ENCODE measurements at regions not wholly inside any gene's neighbourhood (a gene's known extent, or its start where the extent isn't known, plus 50 kb on each side); places are given as distances from the start of the nearest gene placed in this dataset.

GRCh38 chr4:178463747-178464146 lies 1021.5 kb upstream of the AGA start:
- no peak overlapping the region for H3K27ac ChIP-seq (ENCODE audit: low read depth, low read length)
- H3K36me3 ChIP-seq (ENCODE audit: control insufficient read depth in 3 of 3, insufficient read depth in 3 of 3, low read length in 3 of 3) = no peaks in the 10 kb centered on the region
- no peak overlapping the region for H3K4me3 ChIP-seq (ENCODE audit: low read length in 3 of 3)
- H3K9me3 ChIP-seq (ENCODE audit: control insufficient read depth in 3 of 3, low read length in 3 of 3) = no peaks in the 10 kb centered on the region
- no peaks in the 10 kb centered on the region for H3K27me3 ChIP-seq (ENCODE audit: control insufficient read depth in 3 of 3, insufficient read depth in 3 of 3, low read length in 3 of 3)
- H3K9ac ChIP-seq (ENCODE audit: low read depth in 1 of 3, low read length in 3 of 3) = no peak overlapping the region
- H3K4me1 ChIP-seq (ENCODE audit: control insufficient read depth in 3 of 3, insufficient read depth in 3 of 3, low read length in 3 of 3) = no peaks in the 10 kb centered on the region

GRCh38 chr4:178470996-178471784 lies 1029.0 kb upstream of the AGA start:
- H3K27ac ChIP-seq (ENCODE audit: low read depth, low read length) = no peak overlapping the region
- H3K9ac ChIP-seq (ENCODE audit: low read depth in 1 of 3, low read length in 3 of 3) = no peak overlapping the region
- no peak overlapping the region for H3K4me3 ChIP-seq (ENCODE audit: low read length in 3 of 3)
- no peaks in the 10 kb centered on the region for H3K4me1 ChIP-seq (ENCODE audit: control insufficient read depth in 3 of 3, insufficient read depth in 3 of 3, low read length in 3 of 3)
- H3K36me3 ChIP-seq (ENCODE audit: control insufficient read depth in 3 of 3, insufficient read depth in 3 of 3, low read length in 3 of 3) = no peaks in the 10 kb centered on the region
- H3K9me3 ChIP-seq (ENCODE audit: control insufficient read depth in 3 of 3, low read length in 3 of 3) = no peaks in the 10 kb centered on the region
- H3K27me3 ChIP-seq (ENCODE audit: control insufficient read depth in 3 of 3, insufficient read depth in 3 of 3, low read length in 3 of 3) = no peaks in the 10 kb centered on the region

DNA sequence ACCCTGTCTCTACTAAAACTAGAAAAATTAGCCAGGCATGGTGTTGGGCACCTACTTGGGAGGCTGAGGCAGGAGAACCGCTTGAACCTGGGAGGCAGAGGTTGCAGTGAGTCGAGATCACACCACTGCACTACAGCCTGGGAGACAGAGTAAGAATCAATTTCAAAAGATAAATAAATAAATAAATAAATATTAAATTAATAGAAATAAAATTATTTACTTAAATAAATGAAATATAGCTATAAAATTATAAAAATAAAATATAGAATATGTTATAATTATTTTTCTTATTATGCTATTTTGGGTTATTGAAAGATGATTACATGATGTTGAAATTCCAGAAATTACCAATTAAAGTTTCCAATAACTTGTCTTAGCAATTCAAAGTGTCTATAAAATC lies 1029.8 kb upstream of the AGA start:
- Histone ChIP-seq H3K4me1 (ENCODE audit: control insufficient read depth in 3 of 3, insufficient read depth in 3 of 3, low read length in 3 of 3) (no peaks in the 10 kb centered on the region), H3K4me3 (ENCODE audit: low read length in 3 of 3) (no peak overlapping the region), H3K9me3 (ENCODE audit: control insufficient read depth in 3 of 3, low read length in 3 of 3) (no peaks in the 10 kb centered on the region), H3K36me3 (ENCODE audit: control insufficient read depth in 3 of 3, insufficient read depth in 3 of 3, low read length in 3 of 3) (no peaks in the 10 kb centered on the region), H3K27ac (ENCODE audit: low read depth, low read length) (no peak overlapping the region), H3K27me3 (ENCODE audit: control insufficient read depth in 3 of 3, insufficient read depth in 3 of 3, low read length in 3 of 3) (no peaks in the 10 kb centered on the region), H3K9ac (ENCODE audit: low read depth in 1 of 3, low read length in 3 of 3) (no peak overlapping the region)

DNA sequence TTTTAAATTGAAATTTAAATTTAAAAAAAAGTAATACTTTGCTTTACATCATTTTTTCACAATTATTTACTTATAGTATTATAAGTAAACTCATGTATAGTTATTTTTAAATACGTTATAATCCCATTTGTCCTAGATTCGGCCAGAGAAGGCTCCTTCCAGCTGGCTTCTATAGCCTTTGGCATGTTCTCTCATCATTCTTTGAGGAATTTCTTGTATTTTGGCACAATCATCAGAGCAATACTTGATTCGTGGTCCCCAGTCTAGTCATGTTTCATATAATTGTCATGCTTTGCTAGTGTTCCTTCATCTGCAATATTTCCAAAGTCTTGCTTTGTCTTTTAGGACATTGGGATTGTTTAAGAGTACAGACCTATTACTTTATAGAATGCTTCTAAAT lies 1037.9 kb upstream of the AGA start:
- H3K4me3 ChIP-seq (ENCODE audit: low read length in 3 of 3) = no peak overlapping the region
- H3K9me3 ChIP-seq (ENCODE audit: control insufficient read depth in 3 of 3, low read length in 3 of 3) = no peaks in the 10 kb centered on the region
- no peaks in the 10 kb centered on the region for H3K4me1 ChIP-seq (ENCODE audit: control insufficient read depth in 3 of 3, insufficient read depth in 3 of 3, low read length in 3 of 3)
- H3K9ac ChIP-seq (ENCODE audit: low read depth in 1 of 3, low read length in 3 of 3) = no peak overlapping the region
- H3K36me3 ChIP-seq (ENCODE audit: control insufficient read depth in 3 of 3, insufficient read depth in 3 of 3, low read length in 3 of 3) = no peaks in the 10 kb centered on the region
- no peaks in the 10 kb centered on the region for H3K27me3 ChIP-seq (ENCODE audit: control insufficient read depth in 3 of 3, insufficient read depth in 3 of 3, low read length in 3 of 3)
- H3K27ac ChIP-seq (ENCODE audit: low read depth, low read length) = no peak overlapping the region

- Histone ChIP-seq H3K27me3 (ENCODE audit: control insufficient read depth in 3 of 3, insufficient read depth in 3 of 3, low read length in 3 of 3) (no peaks in the 10 kb centered on the region), H3K4me3 (ENCODE audit: low read length in 3 of 3) (no peak overlapping the region), H3K9ac (ENCODE audit: low read depth in 1 of 3, low read length in 3 of 3) (no peak overlapping the region)
Observed at GRCh38 chr4:178480881-178481280, 1038.6 kb upstream of the AGA start.

DNA sequence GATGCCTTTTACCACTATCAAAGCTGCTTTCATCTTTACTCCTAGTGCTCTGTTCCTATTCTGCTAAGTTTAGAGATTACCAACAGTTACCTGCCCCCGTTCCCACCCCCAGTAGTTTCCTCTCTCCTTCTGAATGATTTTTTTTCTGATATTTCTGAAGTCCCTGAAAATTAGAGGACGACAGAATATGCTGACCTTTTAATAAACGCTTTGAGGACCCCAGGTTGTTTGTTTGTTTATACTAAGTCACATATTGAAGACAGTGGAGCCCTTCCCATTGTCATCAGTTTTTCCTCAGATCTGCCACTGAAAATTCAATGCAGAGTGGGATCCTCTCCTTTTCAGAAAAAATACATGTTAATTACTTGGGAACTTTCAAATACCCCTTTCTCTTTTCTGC lies 1039.3 kb upstream of the AGA start:
- Histone ChIP-seq H3K27me3 (ENCODE audit: control insufficient read depth in 3 of 3, insufficient read depth in 3 of 3, low read length in 3 of 3) (no peaks in the 10 kb centered on the region), H3K9me3 (ENCODE audit: control insufficient read depth in 3 of 3, low read length in 3 of 3) (no peaks in the 10 kb centered on the region), H3K9ac (ENCODE audit: low read depth in 1 of 3, low read length in 3 of 3) (no peak overlapping the region), H3K4me1 (ENCODE audit: control insufficient read depth in 3 of 3, insufficient read depth in 3 of 3, low read length in 3 of 3) (no peaks in the 10 kb centered on the region), H3K4me3 (ENCODE audit: low read length in 3 of 3) (no peak overlapping the region), H3K36me3 (ENCODE audit: control insufficient read depth in 3 of 3, insufficient read depth in 3 of 3, low read length in 3 of 3) (no peaks in the 10 kb centered on the region), H3K27ac (ENCODE audit: low read depth, low read length) (no peak overlapping the region)

More at GRCh38 chr4:178480881-178481280, 1038.6 kb upstream of the AGA start:
- Histone ChIP-seq H3K36me3 (ENCODE audit: control insufficient read depth in 3 of 3, insufficient read depth in 3 of 3, low read length in 3 of 3) (no peaks in the 10 kb centered on the region), H3K4me1 (ENCODE audit: control insufficient read depth in 3 of 3, insufficient read depth in 3 of 3, low read length in 3 of 3) (no peaks in the 10 kb centered on the region), H3K9me3 (ENCODE audit: control insufficient read depth in 3 of 3, low read length in 3 of 3) (no peaks in the 10 kb centered on the region), H3K27ac (ENCODE audit: low read depth, low read length) (no peak overlapping the region)

GRCh38 chr4:178523038-178523437 lies 1080.8 kb upstream of the AGA start:
- H3K9ac ChIP-seq (ENCODE audit: low read depth in 1 of 3, low read length in 3 of 3) = no peak overlapping the region
- H3K36me3 ChIP-seq (ENCODE audit: control insufficient read depth in 3 of 3, insufficient read depth in 3 of 3, low read length in 3 of 3) = no peaks in the 10 kb centered on the region
- no peaks in the 10 kb centered on the region for H3K9me3 ChIP-seq (ENCODE audit: control insufficient read depth in 3 of 3, low read length in 3 of 3)
- H3K4me3 ChIP-seq (ENCODE audit: low read length in 3 of 3) = no peak overlapping the region
- no peaks in the 10 kb centered on the region for H3K27me3 ChIP-seq (ENCODE audit: control insufficient read depth in 3 of 3, insufficient read depth in 3 of 3, low read length in 3 of 3)
- H3K27ac ChIP-seq (ENCODE audit: low read depth, low read length) = no peak overlapping the region
- no peaks in the 10 kb centered on the region for H3K4me1 ChIP-seq (ENCODE audit: control insufficient read depth in 3 of 3, insufficient read depth in 3 of 3, low read length in 3 of 3)

DNA sequence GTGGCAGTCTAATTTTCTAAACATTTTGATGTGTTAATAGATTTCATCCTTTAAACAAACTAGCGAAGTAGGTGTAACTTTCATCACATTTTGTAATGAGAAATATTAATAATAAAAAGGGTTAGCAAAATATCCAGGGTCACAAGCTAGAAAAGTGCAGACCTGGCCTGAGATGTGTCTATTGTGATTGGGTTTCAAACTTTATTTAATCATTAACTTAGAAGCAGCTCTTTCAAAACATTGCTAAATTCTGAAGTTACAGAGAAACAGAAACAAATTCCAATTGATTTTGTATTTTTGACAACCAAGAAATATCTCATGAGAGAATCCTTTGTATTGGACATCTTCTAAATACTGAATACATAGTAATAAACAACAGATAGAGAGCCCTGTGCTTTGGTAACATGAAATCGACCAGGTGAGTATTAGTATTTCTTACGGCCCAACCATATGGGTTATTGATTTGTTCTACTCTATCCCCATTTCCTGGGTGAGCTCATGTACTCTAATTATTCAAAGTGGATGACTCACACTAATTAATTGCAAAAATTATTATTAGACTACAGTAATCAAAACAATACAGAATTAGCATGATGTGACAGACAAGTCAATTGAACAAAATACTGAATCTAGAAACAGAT lies 1093.8 kb upstream of the AGA start:
- no peak overlapping the region for H3K4me3 ChIP-seq (ENCODE audit: low read length in 3 of 3)

DNA sequence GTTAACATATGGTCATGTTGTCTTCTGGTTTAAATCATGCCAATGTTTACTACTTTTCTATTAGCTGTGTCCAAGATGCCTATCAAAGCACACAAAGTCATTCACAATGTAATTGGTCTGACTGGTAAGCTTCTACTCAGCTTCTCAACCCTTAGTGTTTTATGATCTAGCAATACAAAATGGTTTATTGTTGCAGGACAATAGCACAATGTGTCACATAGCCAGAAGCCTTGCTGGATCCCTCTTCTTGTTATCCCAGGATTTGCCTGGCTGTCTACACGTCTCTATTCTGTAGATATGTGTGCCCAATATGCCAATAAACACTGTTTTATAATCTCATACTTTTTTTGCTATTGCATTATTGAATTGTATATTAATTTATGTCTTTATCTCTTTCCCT lies 1111.0 kb upstream of the AGA start:
- no peaks in the 10 kb centered on the region for H3K9me3 ChIP-seq (ENCODE audit: control insufficient read depth in 3 of 3, low read length in 3 of 3)
- H3K4me3 ChIP-seq (ENCODE audit: low read length in 3 of 3) = no peak overlapping the region
- no peaks in the 10 kb centered on the region for H3K36me3 ChIP-seq (ENCODE audit: control insufficient read depth in 3 of 3, insufficient read depth in 3 of 3, low read length in 3 of 3)
- H3K27ac ChIP-seq (ENCODE audit: low read depth, low read length) = no peak overlapping the region
- H3K27me3 ChIP-seq (ENCODE audit: control insufficient read depth in 3 of 3, insufficient read depth in 3 of 3, low read length in 3 of 3) = no peaks in the 10 kb centered on the region
- no peaks in the 10 kb centered on the region for H3K4me1 ChIP-seq (ENCODE audit: control insufficient read depth in 3 of 3, insufficient read depth in 3 of 3, low read length in 3 of 3)
- no peak overlapping the region for H3K9ac ChIP-seq (ENCODE audit: low read depth in 1 of 3, low read length in 3 of 3)

More for the DNA sequence above, 1093.8 kb upstream of the AGA start:
- no peaks in the 10 kb centered on the region for H3K27me3 ChIP-seq (ENCODE audit: control insufficient read depth in 3 of 3, insufficient read depth in 3 of 3, low read length in 3 of 3)
- no peaks in the 10 kb centered on the region for H3K9me3 ChIP-seq (ENCODE audit: control insufficient read depth in 3 of 3, low read length in 3 of 3)
- no peak overlapping the region for H3K9ac ChIP-seq (ENCODE audit: low read depth in 1 of 3, low read length in 3 of 3)
- no peak overlapping the region for H3K27ac ChIP-seq (ENCODE audit: low read depth, low read length)
- no peaks in the 10 kb centered on the region for H3K36me3 ChIP-seq (ENCODE audit: control insufficient read depth in 3 of 3, insufficient read depth in 3 of 3, low read length in 3 of 3)
- H3K4me1 ChIP-seq (ENCODE audit: control insufficient read depth in 3 of 3, insufficient read depth in 3 of 3, low read length in 3 of 3) = no peaks in the 10 kb centered on the region

DNA sequence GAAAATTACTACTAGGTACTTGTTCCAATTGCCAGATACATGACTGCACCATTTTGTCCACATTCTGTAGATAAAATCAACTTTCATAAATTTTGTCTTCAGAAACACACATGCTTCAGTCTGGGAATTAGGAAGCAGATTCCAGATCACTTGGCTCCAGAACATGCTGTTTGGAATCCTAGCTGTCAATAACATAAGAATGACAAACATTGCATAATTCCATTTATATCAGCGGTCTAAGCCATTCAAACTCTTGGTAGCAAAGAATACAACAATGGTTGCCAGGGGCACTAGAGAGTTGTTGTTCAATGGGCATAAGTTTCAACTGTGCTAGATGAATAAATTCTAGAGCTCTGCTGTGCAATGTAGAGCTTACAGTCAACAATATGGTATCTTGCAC lies 1112.1 kb upstream of the AGA start:
- Histone ChIP-seq H3K36me3 (ENCODE audit: control insufficient read depth in 3 of 3, insufficient read depth in 3 of 3, low read length in 3 of 3) (no peaks in the 10 kb centered on the region), H3K4me3 (ENCODE audit: low read length in 3 of 3) (no peak overlapping the region), H3K9ac (ENCODE audit: low read depth in 1 of 3, low read length in 3 of 3) (no peak overlapping the region), H3K9me3 (ENCODE audit: control insufficient read depth in 3 of 3, low read length in 3 of 3) (no peaks in the 10 kb centered on the region), H3K27me3 (ENCODE audit: control insufficient read depth in 3 of 3, insufficient read depth in 3 of 3, low read length in 3 of 3) (no peaks in the 10 kb centered on the region), H3K27ac (ENCODE audit: low read depth, low read length) (no peak overlapping the region), H3K4me1 (ENCODE audit: control insufficient read depth in 3 of 3, insufficient read depth in 3 of 3, low read length in 3 of 3) (no peaks in the 10 kb centered on the region)

All from skeletal muscle tissue (tissue), 3 donors.